Gastroesophageal sphincter (tissue), 3 donors: ENCODE measurements at regions not wholly inside any gene's neighbourhood (a gene's known extent, or its start where the extent isn't known, plus 50 kb on each side); places are given as distances from the start of the nearest gene placed in this dataset.

Experiments used
- CTCF ChIP-seq, 4 experiments: fragments of 200-600 bp in 2 of 4; fragments of 450-650 bp in 2 of 4; sonication (generic) in 1 of 4; IDR thresholded peaks; one replicate each; pipeline ENCODE4 v1.5.1; 2017 to 2019; ENCODE audit warnings: antibody characterized with exemption in 4 of 4, mild to moderate bottlenecking in 2 of 4, moderate library complexity in 2 of 4
- POLR2A ChIP-seq, 2 donors: fragments of 450-650 bp; IDR thresholded peaks; one replicate each; pipeline ENCODE4 v1.6.1; 2017; ENCODE audit warnings: antibody characterized with exemption in 2 of 2, mild to moderate bottlenecking in 2 of 2, moderate library complexity in 1 of 2

- no peak for TF ChIP-seq POLR2A (IDR thresholded peaks at IDR 0.05)
- TF ChIP-seq CTCF (IDR thresholded peaks at IDR 0.05): no peak
These were observed 189.6 kb downstream of the AACS start for GRCh38 chr12:125254856-125255255.
